Endothelial cell of umbilical vein (primary cell): ENCODE measurements at regions not wholly inside any gene's neighbourhood (a gene's known extent, or its start where the extent isn't known, plus 50 kb on each side); places are given as distances from the start of the nearest gene placed in this dataset.

Source experiments
- CTCF ChIP-seq, 2 donors: IDR thresholded peaks; 1 replicate in 1 of 2; 2 replicates in 1 of 2; pipeline ENCODE4 v1.5.1; 2011; ENCODE audit warnings: low read length in 2 of 2, mild to moderate bottlenecking in 2 of 2, moderate library complexity in 2 of 2, control low read depth in 1 of 2, inconsistent platforms in 1 of 2, low read depth in 1 of 2; ENCODE audit not compliant: insufficient read depth in 1 of 2; ENCODE audit errors: extremely low read depth in 1 of 2
- EZH2 ChIP-seq: IDR thresholded peaks from 2 replicates; pipeline ENCODE4 v1.6.1; 2012; ENCODE audit warnings: borderline replicate concordance, low read depth, mild to moderate bottlenecking, moderate library complexity, low read length, inconsistent platforms; ENCODE audit not compliant: severe bottlenecking
- FOS ChIP-seq: IDR thresholded peaks from 2 replicates; pipeline ENCODE4 v1.6.1; 2011; ENCODE audit warnings: mild to moderate bottlenecking, low read length, moderate library complexity, borderline replicate concordance; ENCODE audit not compliant: insufficient read depth
- GATA2 ChIP-seq: IDR thresholded peaks from 2 replicates; pipeline ENCODE4 v1.7.0; 2011; ENCODE audit warnings: low read depth, mild to moderate bottlenecking, moderate library complexity, mixed read lengths, low read length; ENCODE audit not compliant: insufficient read length, insufficient read depth
- JUN ChIP-seq: IDR thresholded peaks from 2 replicates; pipeline ENCODE4 v1.6.1; 2011; ENCODE audit warnings: borderline replicate concordance, low read depth; ENCODE audit not compliant: insufficient read length, insufficient read depth
- MYC ChIP-seq: IDR thresholded peaks from one replicate; pipeline ENCODE4 v1.6.1; 2011; ENCODE audit warnings: mild to moderate bottlenecking, low read depth, low read length
- POLR2A ChIP-seq: IDR thresholded peaks from 2 replicates; pipeline ENCODE4 v1.6.1; 2012; ENCODE audit warnings: low read depth, mild to moderate bottlenecking, control low read depth, low read length
- POLR2AphosphoS5 ChIP-seq: IDR thresholded peaks from 2 replicates; pipeline ENCODE4 v1.6.1; 2012; ENCODE audit warnings: low read depth, mild to moderate bottlenecking, control low read depth, low read length, moderate library complexity; ENCODE audit not compliant: insufficient read depth
- TF ChIP-seq, protein P1 (sequence below): IDR thresholded peaks from 2 replicates; pipeline ENCODE4 v1.6.1; 2011; ENCODE audit not compliant: insufficient read depth, insufficient read length

DNA sequence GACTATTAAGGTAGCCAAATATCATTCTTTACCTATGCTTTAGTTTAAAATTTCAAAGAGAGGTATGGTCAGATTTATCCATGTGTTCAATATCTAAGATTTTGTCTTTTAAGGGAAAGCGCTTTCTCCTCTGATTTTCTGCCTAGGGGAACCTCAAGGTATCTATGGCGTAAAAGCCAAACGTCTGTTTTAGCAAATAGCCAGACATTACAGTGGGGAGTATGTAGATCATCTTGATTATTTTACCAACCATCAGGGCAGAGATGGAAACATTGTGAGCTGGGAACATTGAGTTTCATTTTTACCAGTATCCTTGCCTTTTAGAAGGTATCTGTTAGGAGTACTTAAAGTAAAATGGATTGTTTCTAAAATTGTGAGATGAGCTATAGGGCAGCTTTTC lies 71.0 kb downstream of the LEPR start:
- TF ChIP-seq POLR2A (no peak), CTCF (IDR thresholded peaks at IDR 0.05; ENCODE audit: extremely low read depth in 1 of 2, insufficient read depth in 1 of 2, low read depth in 1 of 2, low read length in 2 of 2) (no peak), POLR2AphosphoS5 (no peak), EZH2 (no peak), MYC (no peak), JUN (no peak), GATA2 (no peak), FOS (no peak)
- TF ChIP-seq, protein P1, sequence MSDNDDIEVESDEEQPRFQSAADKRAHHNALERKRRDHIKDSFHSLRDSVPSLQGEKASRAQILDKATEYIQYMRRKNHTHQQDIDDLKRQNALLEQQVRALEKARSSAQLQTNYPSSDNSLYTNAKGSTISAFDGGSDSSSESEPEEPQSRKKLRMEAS: no peak
